Hypothalamus (tissue), 51 donors: ENCODE measurements at regions not wholly inside any gene's neighbourhood (a gene's known extent, or its start where the extent isn't known, plus 50 kb on each side); places are given as distances from the start of the nearest gene placed in this dataset.

Experiments
- DNase-seq, 51 donors: peaks; one replicate each; lab custom pipeline; 2025; lab: John Stamatoyannopoulos, UW

GRCh38 chr21:29228306-29228705, 70.4 kb upstream of the BACH1 start:
- no peak for DNase-seq

GRCh38 chr21:29230551-29231261, 68.0 kb upstream of the BACH1 start:
- DNase-seq = no peak

GRCh38 chr21:29231756-29232529, 66.8 kb upstream of the BACH1 start:
- no peak for DNase-seq

- no peak for DNase-seq
These were observed 66.0 kb upstream of the BACH1 start for GRCh38 chr21:29232530-29233255.

GRCh38 chr21:29233256-29233546, 65.5 kb upstream of the BACH1 start:
- no peak for DNase-seq

GRCh38 chr21:29233611-29234540, 64.8 kb upstream of the BACH1 start:
- no peak for DNase-seq

GRCh38 chr21:29235714-29236197, 63.0 kb upstream of the BACH1 start:
- no peak for DNase-seq

GRCh38 chr21:29236201-29236600, 62.5 kb upstream of the BACH1 start:
- DNase-seq = no peak

GRCh38 chr21:29237110-29238052, 61.3 kb upstream of the BACH1 start:
- peak in 1 of 51 donors; percentile 4 for DNase-seq

- no peak for DNase-seq
These were observed 60.4 kb upstream of the BACH1 start for GRCh38 chr21:29238053-29238966.

GRCh38 chr21:29238967-29239290, 59.8 kb upstream of the BACH1 start:
- DNase-seq = no peak

GRCh38 chr21:29240136-29240535, 58.6 kb upstream of the BACH1 start:
- no peak for DNase-seq

- DNase-seq = no peak
These were observed 56.5 kb upstream of the BACH1 start for GRCh38 chr21:29242201-29242600.

- DNase-seq = no peak
These were observed 55.5 kb upstream of the BACH1 start for GRCh38 chr21:29243188-29243587.

GRCh38 chr21:29245104-29245643, 53.5 kb upstream of the BACH1 start:
- no peak for DNase-seq

GRCh38 chr21:29245863-29246262, 52.9 kb upstream of the BACH1 start:
- DNase-seq = no peak

- no peak for DNase-seq
These were observed 52.1 kb upstream of the BACH1 start for GRCh38 chr21:29246614-29247013.

GRCh38 chr21:29248124-29248523, 50.6 kb upstream of the BACH1 start:
- DNase-seq = no peak
